Effector CD4-positive, alpha-beta T cell (primary cell): ENCODE measurements at regions not wholly inside any gene's neighbourhood (a gene's known extent, or its start where the extent isn't known, plus 50 kb on each side); places are given as distances from the start of the nearest gene placed in this dataset.
A peak's percentile ranks its signal among the peaks of the same experiment; 100 is the strongest.

Experiments used
- DNase-seq: peaks from one replicate; pipeline ENCODE4 v3.0.0-alpha.2; 2020

DNA sequence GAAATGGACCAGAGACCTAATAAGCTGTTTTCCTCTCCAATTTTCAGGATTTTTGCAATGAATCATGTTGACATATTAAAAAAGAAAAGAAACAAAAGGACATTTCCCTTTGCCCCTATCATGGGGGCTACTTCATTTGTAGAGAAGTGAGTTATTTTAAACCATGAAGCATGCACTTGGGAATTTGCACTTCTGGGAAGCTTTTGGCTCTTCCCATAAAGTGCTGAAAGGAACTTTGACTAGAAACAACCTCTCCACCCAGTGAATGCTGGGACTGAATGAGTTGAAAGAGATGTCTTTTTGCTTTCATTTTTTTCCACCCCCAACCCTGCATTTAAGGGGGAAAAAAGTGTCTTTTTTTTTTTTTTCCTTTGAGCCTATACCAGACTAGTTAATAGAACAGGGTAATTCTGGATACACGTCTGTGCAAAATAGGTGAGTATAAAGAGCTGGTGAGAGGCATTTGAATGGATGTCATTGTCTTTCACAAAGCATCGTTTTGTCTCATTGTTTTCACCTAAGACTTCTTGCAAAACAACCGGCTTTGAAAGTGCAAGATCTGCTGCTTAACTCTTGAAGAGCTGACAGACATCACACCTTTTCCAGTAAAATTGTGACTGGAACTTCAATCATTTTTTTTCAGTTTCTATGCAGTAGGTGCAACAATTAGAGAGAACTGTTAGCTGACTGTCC is 138.7 kb upstream of the BACH2 start:
- DNase-seq = no peak

GRCh38 chr6:90434094-90434493 is 137.5 kb upstream of the BACH2 start:
- no peak for DNase-seq

DNA sequence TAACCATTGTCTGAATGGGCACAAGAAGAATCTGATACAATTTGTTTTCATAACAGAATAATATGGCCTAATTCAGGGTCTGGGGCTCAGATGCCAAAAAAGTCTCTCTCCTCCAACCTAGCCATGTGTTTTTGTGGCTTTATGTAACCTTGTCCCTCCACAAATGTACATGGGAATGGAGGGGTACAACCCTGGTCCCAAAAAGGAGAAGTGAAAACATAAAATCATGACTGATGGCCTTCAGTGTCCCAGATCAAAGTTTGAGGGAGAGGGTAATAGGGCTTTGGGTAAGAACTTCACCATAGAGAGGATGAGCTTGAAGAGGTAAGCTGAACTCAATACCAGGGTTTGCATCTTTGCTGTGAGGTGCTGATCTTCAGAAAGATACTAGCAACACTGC is 136.3 kb upstream of the BACH2 start:
- DNase-seq = no peak

- no peak for DNase-seq
Measured at GRCh38 chr6:90432041-90432775, 135.6 kb upstream of the BACH2 start.

DNA sequence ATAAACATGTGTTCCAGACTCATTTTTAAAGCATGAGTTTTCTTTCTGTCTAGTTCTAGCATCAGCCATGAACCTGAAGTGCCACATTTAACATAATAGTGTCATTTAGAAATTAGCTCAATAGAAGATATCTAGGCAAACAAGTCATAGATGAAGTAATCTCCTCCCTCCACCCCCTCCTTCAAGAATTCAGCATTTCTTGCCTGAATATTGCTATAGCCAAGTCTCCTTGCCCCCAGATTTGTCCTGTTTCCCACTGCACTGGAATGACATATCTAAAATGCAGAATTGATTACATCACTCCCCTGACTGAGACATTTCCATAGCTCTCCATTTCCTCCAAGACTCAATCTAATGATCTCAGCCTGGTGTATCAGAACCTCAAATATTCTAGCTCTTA is 134.9 kb upstream of the BACH2 start:
- no peak for DNase-seq

- no peak for DNase-seq
Measured at GRCh38 chr6:90429713-90430112, 133.1 kb upstream of the BACH2 start.

- DNase-seq = no peak
Measured at GRCh38 chr6:90428514-90428913, 131.9 kb upstream of the BACH2 start.

GRCh38 chr6:90425161-90425641 is 128.6 kb upstream of the BACH2 start:
- DNase-seq = no peak

- no peak for DNase-seq
Measured at GRCh38 chr6:90424580-90424979, 127.9 kb upstream of the BACH2 start.

DNA sequence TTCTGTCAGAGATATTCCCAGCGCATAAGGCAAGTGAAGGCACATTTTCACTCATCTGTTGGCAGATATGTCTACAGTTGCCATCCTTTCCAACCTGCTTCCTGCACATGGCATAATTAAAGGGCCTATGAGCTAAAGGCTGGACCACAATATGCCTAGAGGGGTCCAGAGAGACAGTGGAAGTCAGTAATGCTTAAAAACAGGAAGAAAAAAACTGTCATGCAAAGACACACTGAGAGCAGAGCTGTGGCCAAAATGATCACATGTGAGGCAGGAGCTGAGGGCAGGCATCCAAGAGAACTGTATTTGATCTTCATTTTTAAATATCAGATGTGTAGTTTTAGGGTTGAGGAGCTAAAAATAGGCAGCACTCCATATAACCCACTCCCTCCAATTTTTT is 125.0 kb upstream of the BACH2 start:
- no peak for DNase-seq

GRCh38 chr6:90420500-90420899 is 123.9 kb upstream of the BACH2 start:
- DNase-seq = no peak

DNA sequence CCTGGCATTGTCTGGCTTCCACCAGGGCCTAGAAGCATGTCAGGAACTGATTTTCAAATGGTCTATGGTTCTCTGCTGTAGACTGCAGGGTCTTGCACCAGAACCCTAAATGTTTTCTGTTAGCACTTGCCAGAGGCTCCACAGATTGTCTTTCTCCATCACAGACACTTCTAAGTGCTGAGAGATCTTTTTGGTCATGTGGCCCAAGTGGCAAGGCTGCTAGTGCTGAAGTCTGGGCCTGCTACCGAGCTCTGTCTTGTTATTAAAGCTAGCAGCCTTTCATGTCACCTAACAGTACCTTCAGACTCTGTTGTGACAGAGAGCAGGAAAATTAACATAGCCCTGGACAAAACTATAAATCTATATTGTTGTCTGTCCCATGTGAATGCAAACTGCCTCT is 120.7 kb upstream of the BACH2 start:
- DNase-seq = no peak

- no peak for DNase-seq
Measured at GRCh38 chr6:90416322-90416721, 119.7 kb upstream of the BACH2 start.

- DNase-seq = no peak
Measured at GRCh38 chr6:90415178-90415577, 118.5 kb upstream of the BACH2 start.

- DNase-seq = no peak
Measured at GRCh38 chr6:90414352-90414751, 117.7 kb upstream of the BACH2 start.

DNA sequence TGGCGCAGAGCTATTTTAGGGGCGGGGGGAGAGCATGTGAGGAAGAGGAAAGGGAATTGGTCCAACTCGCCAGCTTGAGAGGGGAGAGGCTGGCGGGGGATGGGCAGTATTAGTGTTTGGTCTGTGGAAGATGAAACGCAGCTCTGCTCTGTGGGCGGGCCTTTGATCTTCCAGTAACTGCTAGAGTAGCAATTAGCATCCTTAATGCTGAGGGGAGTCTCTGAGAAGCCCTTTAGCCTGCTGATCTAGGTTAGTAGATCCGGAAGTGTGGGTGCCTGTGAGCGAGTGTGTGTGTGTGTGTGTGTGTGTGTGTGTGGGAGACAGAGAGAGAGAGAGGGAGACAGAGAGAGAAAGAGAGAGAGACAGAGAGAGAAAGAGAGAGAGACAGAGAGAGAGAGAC is 117.2 kb upstream of the BACH2 start:
- DNase-seq = peak; percentile 57

- no peak for DNase-seq
Measured at GRCh38 chr6:90413396-90413795, 116.8 kb upstream of the BACH2 start.

DNA sequence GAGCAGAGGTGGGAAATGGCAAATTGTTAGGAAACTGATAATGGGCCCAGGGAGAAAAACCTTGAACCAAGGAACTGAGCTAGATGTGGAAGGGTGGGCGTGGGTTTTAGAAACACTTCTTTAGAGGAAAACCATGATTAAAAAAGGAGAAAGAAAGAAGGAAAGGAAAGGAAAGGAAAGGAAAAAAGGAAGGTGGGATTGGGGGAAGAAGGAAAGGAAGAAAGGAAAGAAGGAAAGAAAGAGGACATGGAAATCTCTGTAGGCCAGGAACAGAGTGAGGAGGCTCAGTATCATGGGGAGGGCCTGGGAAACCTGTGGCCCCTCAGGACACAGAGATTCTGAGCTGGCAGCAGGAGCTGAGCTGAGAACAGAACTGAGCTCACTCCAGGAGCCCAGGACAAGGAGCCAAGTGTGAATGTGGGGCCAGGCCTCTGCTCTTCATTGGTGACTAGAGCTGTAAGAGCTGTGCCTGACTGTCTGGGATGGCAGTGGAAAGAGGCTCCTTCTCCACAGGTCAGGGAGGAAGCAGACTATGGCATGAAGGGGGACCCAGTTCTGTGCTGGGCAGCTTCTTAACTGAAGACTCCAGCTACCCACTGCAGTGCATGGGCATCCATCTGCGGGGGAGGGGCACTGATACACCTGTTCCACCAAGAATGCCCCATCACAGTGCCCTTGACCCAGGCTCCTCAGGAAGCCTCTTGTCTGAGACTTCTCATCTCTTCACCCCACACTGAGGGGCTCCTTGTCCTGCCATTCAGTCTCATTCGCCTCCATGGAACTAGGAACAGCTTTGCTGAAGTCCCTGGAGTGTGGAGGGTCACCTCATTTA is 116.1 kb upstream of the BACH2 start:
- no peak for DNase-seq

GRCh38 chr6:90411292-90411781 is 114.7 kb upstream of the BACH2 start:
- peak; percentile 49 for DNase-seq

- no peak for DNase-seq
Measured at GRCh38 chr6:90409700-90410099, 113.1 kb upstream of the BACH2 start.

DNA sequence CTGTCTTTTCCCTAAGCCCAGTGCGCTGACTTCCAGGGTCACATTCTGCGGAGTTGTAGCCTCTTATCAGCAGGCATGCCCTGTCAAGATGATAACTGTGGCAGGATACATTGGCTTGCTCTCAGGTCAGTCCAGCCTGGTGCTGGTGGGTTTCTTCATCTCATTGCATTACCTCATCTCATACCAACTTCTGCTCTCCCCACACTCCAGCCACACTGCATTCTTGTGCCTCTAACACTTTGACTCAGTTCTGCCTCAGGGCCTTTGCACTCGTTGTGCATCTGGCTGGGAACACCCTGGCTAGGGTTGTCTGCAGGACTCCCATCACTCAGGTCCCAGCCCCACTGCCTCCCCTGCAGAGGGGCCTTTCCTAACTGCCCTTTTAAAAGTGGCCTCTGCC is 110.3 kb upstream of the BACH2 start:
- DNase-seq = no peak

DNA sequence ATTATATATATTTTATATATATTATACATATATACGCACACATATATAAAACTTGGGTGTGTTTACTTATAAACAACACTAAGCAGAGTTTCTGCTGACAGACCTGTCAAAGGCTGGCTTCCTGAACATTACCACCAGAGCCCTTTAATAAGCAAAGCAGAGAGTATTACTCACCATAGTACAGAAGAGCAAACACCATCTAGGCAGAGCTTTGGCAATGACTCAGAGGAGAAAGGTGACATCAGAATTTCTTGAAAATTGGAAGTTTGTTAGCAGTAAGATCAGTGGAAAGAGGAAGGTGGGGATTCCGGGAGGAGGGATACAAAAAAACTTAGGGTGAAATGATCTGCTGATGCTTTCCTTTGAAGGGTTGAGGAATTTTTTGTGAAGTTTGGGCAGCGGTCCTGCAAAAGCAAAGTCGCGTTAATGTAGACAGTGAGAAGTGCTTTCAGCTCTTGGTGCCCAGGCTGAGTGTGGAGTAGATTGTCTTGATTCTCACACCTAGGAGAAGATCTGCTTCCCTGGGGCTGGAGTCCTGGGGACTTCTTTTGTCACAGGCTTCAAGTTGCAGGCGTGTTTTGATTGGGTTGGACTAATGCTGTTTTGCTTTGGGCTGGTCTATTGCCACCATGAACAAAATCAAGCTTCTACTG is 109.6 kb upstream of the BACH2 start:
- no peak for DNase-seq
